ENCODE measurements at regions not wholly inside any gene's neighbourhood (a gene's known extent, or its start where the extent isn't known, plus 50 kb on each side); places are given as distances from the start of the nearest gene placed in this dataset.

- Histone ChIP-seq H3K27me3 (ENCODE audit: control insufficient read depth, insufficient read depth, low read length) (no peaks in the 10 kb centered on the region), H3K9me3 (replicated peaks; ENCODE audit: low read length) (no peaks in the 10 kb centered on the region), H3K4me2 (ENCODE audit: low read length) (no peak overlapping the region), H3K4me1 (ENCODE audit: control insufficient read depth, insufficient read depth, low read length) (peaks cover 11% of the 10 kb centered on the region), H3K4me3 (ENCODE audit: low read length) (no peak overlapping the region), H3K36me3 (ENCODE audit: insufficient read depth, low read length) (no peaks in the 10 kb centered on the region), H3K9ac (ENCODE audit: low read depth, low read length) (no peak overlapping the region)
Observed at GRCh38 chr5:103674739-103675138, 112.2 kb upstream of the NUDT12 start.

GRCh38 chr5:103674251-103674650 lies 111.7 kb upstream of the NUDT12 start:
- Histone ChIP-seq H3K9ac (ENCODE audit: low read depth, low read length) (no peak overlapping the region), H3K4me2 (ENCODE audit: low read length) (no peak overlapping the region), H3K36me3 (ENCODE audit: insufficient read depth, low read length) (no peaks in the 10 kb centered on the region), H3K4me3 (ENCODE audit: low read length) (no peak overlapping the region), H3K27me3 (ENCODE audit: control insufficient read depth, insufficient read depth, low read length) (no peaks in the 10 kb centered on the region), H3K4me1 (ENCODE audit: control insufficient read depth, insufficient read depth, low read length) (peaks cover 11% of the 10 kb centered on the region), H3K9me3 (replicated peaks; ENCODE audit: low read length) (no peaks in the 10 kb centered on the region)

GRCh38 chr5:103669615-103670014 lies 107.0 kb upstream of the NUDT12 start:
- Histone ChIP-seq H3K36me3 (ENCODE audit: insufficient read depth, low read length) (no peaks in the 10 kb centered on the region), H3K9me3 (replicated peaks; ENCODE audit: low read length) (no peaks in the 10 kb centered on the region), H3K9ac (ENCODE audit: low read depth, low read length) (no peak overlapping the region), H3K4me2 (ENCODE audit: low read length) (no peak overlapping the region), H3K4me3 (ENCODE audit: low read length) (no peak overlapping the region), H3K27me3 (ENCODE audit: control insufficient read depth, insufficient read depth, low read length) (no peaks in the 10 kb centered on the region), H3K4me1 (ENCODE audit: control insufficient read depth, insufficient read depth, low read length) (peaks cover 3% of the 10 kb centered on the region)

- no peaks in the 10 kb centered on the region for H3K27me3 ChIP-seq (ENCODE audit: control insufficient read depth, insufficient read depth, low read length)
- no peak overlapping the region for H3K4me3 ChIP-seq (ENCODE audit: low read length)
- H3K9ac ChIP-seq (ENCODE audit: low read depth, low read length), result no peak overlapping the region
Observed at GRCh38 chr5:103668281-103668680, 105.7 kb upstream of the NUDT12 start.

GRCh38 chr5:103667068-103667467 lies 104.5 kb upstream of the NUDT12 start:
- no peaks in the 10 kb centered on the region for H3K9me3 ChIP-seq (replicated peaks; ENCODE audit: low read length)
- H3K4me1 ChIP-seq (ENCODE audit: control insufficient read depth, insufficient read depth, low read length), result no peaks in the 10 kb centered on the region

More at GRCh38 chr5:103668281-103668680, 105.7 kb upstream of the NUDT12 start:
- Histone ChIP-seq H3K4me2 (ENCODE audit: low read length) (no peak overlapping the region), H3K36me3 (ENCODE audit: insufficient read depth, low read length) (no peaks in the 10 kb centered on the region), H3K9me3 (replicated peaks; ENCODE audit: low read length) (no peaks in the 10 kb centered on the region), H3K4me1 (ENCODE audit: control insufficient read depth, insufficient read depth, low read length) (no peaks in the 10 kb centered on the region)

GRCh38 chr5:103657301-103657700 lies 94.7 kb upstream of the NUDT12 start:
- Histone ChIP-seq H3K36me3 (ENCODE audit: insufficient read depth, low read length) (no peaks in the 10 kb centered on the region), H3K9ac (ENCODE audit: low read depth, low read length) (no peak overlapping the region), H3K4me2 (ENCODE audit: low read length) (no peak overlapping the region), H3K4me1 (ENCODE audit: control insufficient read depth, insufficient read depth, low read length) (no peaks in the 10 kb centered on the region), H3K27me3 (ENCODE audit: control insufficient read depth, insufficient read depth, low read length) (no peaks in the 10 kb centered on the region), H3K9me3 (replicated peaks; ENCODE audit: low read length) (no peaks in the 10 kb centered on the region), H3K4me3 (ENCODE audit: low read length) (no peak overlapping the region)

More at GRCh38 chr5:103667068-103667467, 104.5 kb upstream of the NUDT12 start:
- Histone ChIP-seq H3K4me3 (ENCODE audit: low read length) (no peak overlapping the region), H3K27me3 (ENCODE audit: control insufficient read depth, insufficient read depth, low read length) (no peaks in the 10 kb centered on the region), H3K9ac (ENCODE audit: low read depth, low read length) (no peak overlapping the region), H3K4me2 (ENCODE audit: low read length) (no peak overlapping the region), H3K36me3 (ENCODE audit: insufficient read depth, low read length) (no peaks in the 10 kb centered on the region)

- H3K4me1 ChIP-seq (ENCODE audit: control insufficient read depth, insufficient read depth, low read length), result no peaks in the 10 kb centered on the region
- no peaks in the 10 kb centered on the region for H3K9me3 ChIP-seq (replicated peaks; ENCODE audit: low read length)
- H3K27me3 ChIP-seq (ENCODE audit: control insufficient read depth, insufficient read depth, low read length), result no peaks in the 10 kb centered on the region
- H3K9ac ChIP-seq (ENCODE audit: low read depth, low read length), result no peak overlapping the region
- no peaks in the 10 kb centered on the region for H3K36me3 ChIP-seq (ENCODE audit: insufficient read depth, low read length)
- H3K4me2 ChIP-seq (ENCODE audit: low read length), result no peak overlapping the region
- no peak overlapping the region for H3K4me3 ChIP-seq (ENCODE audit: low read length)
Observed at GRCh38 chr5:103648086-103648485, 85.5 kb upstream of the NUDT12 start.

GRCh38 chr5:103646698-103647614 lies 84.4 kb upstream of the NUDT12 start:
- no peak overlapping the region for H3K9ac ChIP-seq (ENCODE audit: low read depth, low read length)
- H3K27me3 ChIP-seq (ENCODE audit: control insufficient read depth, insufficient read depth, low read length), result no peaks in the 10 kb centered on the region
- H3K4me3 ChIP-seq (ENCODE audit: low read length), result no peak overlapping the region
- H3K36me3 ChIP-seq (ENCODE audit: insufficient read depth, low read length), result no peaks in the 10 kb centered on the region
- H3K9me3 ChIP-seq (replicated peaks; ENCODE audit: low read length), result no peaks in the 10 kb centered on the region
- no peak overlapping the region for H3K4me2 ChIP-seq (ENCODE audit: low read length)
- no peaks in the 10 kb centered on the region for H3K4me1 ChIP-seq (ENCODE audit: control insufficient read depth, insufficient read depth, low read length)

GRCh38 chr5:103645816-103646215 lies 83.2 kb upstream of the NUDT12 start:
- H3K9me3 ChIP-seq (replicated peaks; ENCODE audit: low read length), result no peaks in the 10 kb centered on the region
- no peak overlapping the region for H3K4me2 ChIP-seq (ENCODE audit: low read length)
- H3K27me3 ChIP-seq (ENCODE audit: control insufficient read depth, insufficient read depth, low read length), result no peaks in the 10 kb centered on the region
- H3K4me1 ChIP-seq (ENCODE audit: control insufficient read depth, insufficient read depth, low read length), result no peaks in the 10 kb centered on the region
- H3K4me3 ChIP-seq (ENCODE audit: low read length), result no peak overlapping the region
- no peaks in the 10 kb centered on the region for H3K36me3 ChIP-seq (ENCODE audit: insufficient read depth, low read length)
- no peak overlapping the region for H3K9ac ChIP-seq (ENCODE audit: low read depth, low read length)

- no peak overlapping the region for H3K9ac ChIP-seq (ENCODE audit: low read depth, low read length)
- H3K4me3 ChIP-seq (ENCODE audit: low read length), result no peak overlapping the region
- no peaks in the 10 kb centered on the region for H3K4me1 ChIP-seq (ENCODE audit: control insufficient read depth, insufficient read depth, low read length)
- H3K4me2 ChIP-seq (ENCODE audit: low read length), result no peak overlapping the region
- H3K27me3 ChIP-seq (ENCODE audit: control insufficient read depth, insufficient read depth, low read length), result no peaks in the 10 kb centered on the region
- no peaks in the 10 kb centered on the region for H3K9me3 ChIP-seq (replicated peaks; ENCODE audit: low read length)
- H3K36me3 ChIP-seq (ENCODE audit: insufficient read depth, low read length), result no peaks in the 10 kb centered on the region
Observed at GRCh38 chr5:103638979-103639378, 76.4 kb upstream of the NUDT12 start.

GRCh38 chr5:103624675-103625074 lies 62.1 kb upstream of the NUDT12 start:
- no peaks in the 10 kb centered on the region for H3K9me3 ChIP-seq (replicated peaks; ENCODE audit: low read length)
- H3K4me2 ChIP-seq (ENCODE audit: low read length), result peak overlapping the region; percentile 42
- H3K4me1 ChIP-seq (ENCODE audit: control insufficient read depth, insufficient read depth, low read length), result peaks cover 11% of the 10 kb centered on the region
- no peak overlapping the region for H3K9ac ChIP-seq (ENCODE audit: low read depth, low read length)
- H3K36me3 ChIP-seq (ENCODE audit: insufficient read depth, low read length), result no peaks in the 10 kb centered on the region
- no peak overlapping the region for H3K4me3 ChIP-seq (ENCODE audit: low read length)
- no peaks in the 10 kb centered on the region for H3K27me3 ChIP-seq (ENCODE audit: control insufficient read depth, insufficient read depth, low read length)

GRCh38 chr5:103624035-103624480 lies 61.5 kb upstream of the NUDT12 start:
- Histone ChIP-seq H3K4me2 (ENCODE audit: low read length) (peak overlapping the region; percentile 42), H3K4me3 (ENCODE audit: low read length) (no peak overlapping the region), H3K9ac (ENCODE audit: low read depth, low read length) (no peak overlapping the region), H3K9me3 (replicated peaks; ENCODE audit: low read length) (no peaks in the 10 kb centered on the region), H3K27me3 (ENCODE audit: control insufficient read depth, insufficient read depth, low read length) (no peaks in the 10 kb centered on the region), H3K4me1 (ENCODE audit: control insufficient read depth, insufficient read depth, low read length) (peaks cover 11% of the 10 kb centered on the region), H3K36me3 (ENCODE audit: insufficient read depth, low read length) (no peaks in the 10 kb centered on the region)

Measured in skeletal muscle satellite cell (primary cell).